ENCODE measurements at regions not wholly inside any gene's neighbourhood (a gene's known extent, or its start where the extent isn't known, plus 50 kb on each side); places are given as distances from the start of the nearest gene placed in this dataset.

GRCh38 chr2:101610750-101611315, 86.7 kb upstream of the MAP4K4 start:
- no peak for ATAC-seq

GRCh38 chr2:101609433-101609832, 88.1 kb upstream of the MAP4K4 start:
- no peak for ATAC-seq
- TF ChIP-seq TCF4 (CRISPR knock-in tag; IDR thresholded peaks at IDR 0.05; ENCODE audit: borderline replicate concordance) (no peak), RARB (CRISPR knock-in tag; IDR thresholded peaks at IDR 0.05) (no peak), TSHZ2 (CRISPR knock-in tag; IDR thresholded peaks at IDR 0.05) (no peak)

More at GRCh38 chr2:101610750-101611315, 86.7 kb upstream of the MAP4K4 start:
- no peak for TF ChIP-seq ZFP3 (CRISPR knock-in tag; IDR thresholded peaks at IDR 0.05)
- TF ChIP-seq ZC3H10 (CRISPR knock-in tag; IDR thresholded peaks at IDR 0.05) = no peak
- TF ChIP-seq TCF4 (CRISPR knock-in tag; IDR thresholded peaks at IDR 0.05; ENCODE audit: borderline replicate concordance) = no peak
- no peak for TF ChIP-seq SNAI2 (CRISPR knock-in tag; IDR thresholded peaks at IDR 0.05)
- no peak for TF ChIP-seq ESRRG (CRISPR knock-in tag; IDR thresholded peaks at IDR 0.05)
- no peak for TF ChIP-seq RARB (CRISPR knock-in tag; IDR thresholded peaks at IDR 0.05)
- TF ChIP-seq POU6F1 (CRISPR knock-in tag; IDR thresholded peaks at IDR 0.05; ENCODE audit: borderline replicate concordance, low read depth) = no peak
- TF ChIP-seq ZNF565 (CRISPR knock-in tag; conservative IDR thresholded peaks at IDR 0.05; ENCODE audit: low read depth) = no peak
- no peak for TF ChIP-seq PATZ1 (CRISPR knock-in tag; IDR thresholded peaks at IDR 0.05; ENCODE audit: borderline replicate concordance)
- TF ChIP-seq ARNTL (CRISPR knock-in tag; IDR thresholded peaks at IDR 0.05; ENCODE audit: borderline replicate concordance, low read depth) = no peak
- no peak for TF ChIP-seq ZNF8 (CRISPR knock-in tag; IDR thresholded peaks at IDR 0.05)
- no peak for TF ChIP-seq TSHZ2 (CRISPR knock-in tag; IDR thresholded peaks at IDR 0.05)
- no peak for TF ChIP-seq ZNF70 (CRISPR knock-in tag; IDR thresholded peaks at IDR 0.05)
- TF ChIP-seq CREB5 (CRISPR knock-in tag; IDR thresholded peaks at IDR 0.05; ENCODE audit: low read depth) = no peak
- TF ChIP-seq BACH2 (CRISPR knock-in tag; IDR thresholded peaks at IDR 0.05; ENCODE audit: borderline replicate concordance) = no peak
- no peak for TF ChIP-seq CSDC2 (CRISPR knock-in tag; IDR thresholded peaks at IDR 0.05)
- no peak for TF ChIP-seq GLIS3 (CRISPR knock-in tag; IDR thresholded peaks at IDR 0.05)
- TF ChIP-seq PPARA (CRISPR knock-in tag; IDR thresholded peaks at IDR 0.05; ENCODE audit: borderline replicate concordance) = no peak
- no peak for TF ChIP-seq TOX (CRISPR knock-in tag; IDR thresholded peaks at IDR 0.05; ENCODE audit: borderline replicate concordance)
- no peak for TF ChIP-seq ZFP30 (CRISPR knock-in tag; IDR thresholded peaks at IDR 0.05)
